Peyer's patch (tissue), 4 donors: ENCODE measurements at regions not wholly inside any gene's neighbourhood (a gene's known extent, or its start where the extent isn't known, plus 50 kb on each side); places are given as distances from the start of the nearest gene placed in this dataset.

Source experiments
- CTCF ChIP-seq, 6 experiments: fragments of 450-650 bp in 4 of 6; fragments of 200-600 bp in 2 of 6; sonication (generic) in 1 of 6; IDR thresholded peaks; one replicate each; pipeline ENCODE4 v1.5.1; 2017 to 2019; ENCODE audit warnings: antibody characterized with exemption in 6 of 6, mild to moderate bottlenecking in 3 of 6, moderate library complexity in 1 of 6
- POLR2A ChIP-seq, 2 donors: fragments of 450-650 bp; IDR thresholded peaks; one replicate each; pipeline ENCODE4 v1.5.1; 2017; ENCODE audit warnings: antibody characterized with exemption in 2 of 2, mild to moderate bottlenecking in 2 of 2, moderate library complexity in 2 of 2

GRCh38 chr6:95723638-95724037 is 146.3 kb downstream of the MANEA start:
- TF ChIP-seq CTCF (IDR thresholded peaks at IDR 0.05) (no peak), POLR2A (IDR thresholded peaks at IDR 0.05) (no peak)
